ENCODE measurements at regions not wholly inside any gene's neighbourhood (a gene's known extent, or its start where the extent isn't known, plus 50 kb on each side); places are given as distances from the start of the nearest gene placed in this dataset.

DNA sequence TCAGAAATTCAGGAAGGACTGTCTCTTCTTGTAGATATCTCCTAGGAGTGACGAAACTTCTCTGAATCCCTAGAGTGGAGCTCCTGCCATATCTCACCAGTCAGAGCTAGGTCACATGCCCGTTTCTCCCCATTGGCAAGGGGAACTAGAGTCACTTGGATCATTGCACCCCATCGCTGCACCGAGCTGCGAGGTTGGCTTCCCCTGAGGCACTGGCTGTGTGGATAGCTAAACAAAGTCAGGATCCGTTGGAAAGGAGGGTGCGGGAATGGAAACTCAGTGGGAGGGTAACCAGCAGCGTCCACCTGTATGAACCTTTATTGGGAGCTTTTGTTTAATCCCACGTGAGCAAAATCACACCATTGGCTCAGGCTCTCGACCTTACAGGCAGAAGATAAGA is 283.8 kb downstream of the BRD1 start:
- Histone ChIP-seq H3K9me3 (ENCODE audit: control insufficient read depth, insufficient read depth, low read length) (no peaks in the 10 kb centered on the region), H4K20me1 (ENCODE audit: control insufficient read depth, insufficient read depth, low read depth, low read length) (no peaks in the 10 kb centered on the region), H3K4me3 (ENCODE audit: low read length) (no peak overlapping the region), H3K79me2 (ENCODE audit: control insufficient read depth, low read length) (no peaks in the 10 kb centered on the region), H3K27ac (ENCODE audit: low read depth, low read length) (no peak overlapping the region), H3K36me3 (ENCODE audit: control insufficient read depth, low read length) (no peaks in the 10 kb centered on the region), H3K4me1 (ENCODE audit: control insufficient read depth, low read length) (0 out of 2 replicates have a peak, but pooled peaks cover under 1% of the 10 kb centered on the region), H3K4me2 (ENCODE audit: low read length) (no peak overlapping the region), H3K9me2 (replicated peaks; ENCODE audit: control insufficient read depth, low read length) (no peaks in the 10 kb centered on the region), H3K27me3 (ENCODE audit: control insufficient read depth, low read length) (no peaks in the 10 kb centered on the region), H3F3A (ENCODE audit: control insufficient read depth, insufficient read depth) (no peaks in the 10 kb centered on the region)
- no peak for TF ChIP-seq EZH2phosphoT487 (IDR thresholded peaks at IDR 0.05; ENCODE audit: borderline replicate concordance, low read length)
- TF ChIP-seq, protein P1, sequence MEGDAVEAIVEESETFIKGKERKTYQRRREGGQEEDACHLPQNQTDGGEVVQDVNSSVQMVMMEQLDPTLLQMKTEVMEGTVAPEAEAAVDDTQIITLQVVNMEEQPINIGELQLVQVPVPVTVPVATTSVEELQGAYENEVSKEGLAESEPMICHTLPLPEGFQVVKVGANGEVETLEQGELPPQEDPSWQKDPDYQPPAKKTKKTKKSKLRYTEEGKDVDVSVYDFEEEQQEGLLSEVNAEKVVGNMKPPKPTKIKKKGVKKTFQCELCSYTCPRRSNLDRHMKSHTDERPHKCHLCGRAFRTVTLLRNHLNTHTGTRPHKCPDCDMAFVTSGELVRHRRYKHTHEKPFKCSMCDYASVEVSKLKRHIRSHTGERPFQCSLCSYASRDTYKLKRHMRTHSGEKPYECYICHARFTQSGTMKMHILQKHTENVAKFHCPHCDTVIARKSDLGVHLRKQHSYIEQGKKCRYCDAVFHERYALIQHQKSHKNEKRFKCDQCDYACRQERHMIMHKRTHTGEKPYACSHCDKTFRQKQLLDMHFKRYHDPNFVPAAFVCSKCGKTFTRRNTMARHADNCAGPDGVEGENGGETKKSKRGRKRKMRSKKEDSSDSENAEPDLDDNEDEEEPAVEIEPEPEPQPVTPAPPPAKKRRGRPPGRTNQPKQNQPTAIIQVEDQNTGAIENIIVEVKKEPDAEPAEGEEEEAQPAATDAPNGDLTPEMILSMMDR (IDR thresholded peaks at IDR 0.05; ENCODE audit: low read depth, low read length, poor library complexity, severe bottlenecking): no peak

DNA sequence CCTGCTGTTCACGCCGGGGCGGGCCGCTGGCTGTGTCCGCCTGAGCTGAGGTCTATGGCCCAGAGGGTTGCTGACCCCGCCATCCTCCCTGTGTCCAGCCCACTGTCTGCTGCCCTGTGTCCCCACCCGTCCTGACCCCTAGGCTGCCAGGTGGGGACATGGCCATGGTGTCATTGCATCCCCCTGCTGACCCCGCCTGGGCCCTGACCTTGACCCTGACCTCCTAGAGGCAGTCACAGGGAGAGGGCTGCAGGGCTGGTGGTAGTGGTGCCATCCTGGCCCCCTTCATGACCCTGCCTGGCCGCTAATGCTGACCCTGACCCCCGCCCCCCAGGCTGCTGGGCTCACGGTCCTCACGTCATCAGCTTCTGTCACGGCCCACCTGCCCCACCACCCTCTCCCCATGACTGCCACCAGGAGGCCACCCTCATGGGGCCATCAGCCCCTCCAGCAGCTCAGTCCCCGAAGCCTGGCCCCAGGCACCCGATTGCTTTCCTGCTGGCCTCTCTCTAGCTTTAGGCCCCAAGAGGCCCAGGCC is 285.9 kb downstream of the BRD1 start:
- no peak overlapping the region for H3K4me3 ChIP-seq (ENCODE audit: low read length)
- H3K4me1 ChIP-seq (ENCODE audit: control insufficient read depth, low read length): no peaks in the 10 kb centered on the region
- no peak overlapping the region for H3K27ac ChIP-seq (ENCODE audit: low read depth, low read length)
- H3K4me2 ChIP-seq (ENCODE audit: low read length): no peak overlapping the region
- H3F3A ChIP-seq (ENCODE audit: control insufficient read depth, insufficient read depth): no peaks in the 10 kb centered on the region
- H4K20me1 ChIP-seq (ENCODE audit: control insufficient read depth, insufficient read depth, low read depth, low read length): no peaks in the 10 kb centered on the region
- no peaks in the 10 kb centered on the region for H3K36me3 ChIP-seq (ENCODE audit: control insufficient read depth, low read length)
- no peaks in the 10 kb centered on the region for H3K9me3 ChIP-seq (ENCODE audit: control insufficient read depth, insufficient read depth, low read length)
- no peaks in the 10 kb centered on the region for H3K79me2 ChIP-seq (ENCODE audit: control insufficient read depth, low read length)
- H3K9me2 ChIP-seq (replicated peaks; ENCODE audit: control insufficient read depth, low read length): no peaks in the 10 kb centered on the region
- no peaks in the 10 kb centered on the region for H3K27me3 ChIP-seq (ENCODE audit: control insufficient read depth, low read length)
- TF ChIP-seq, protein P1 (IDR thresholded peaks at IDR 0.05; ENCODE audit: low read depth, low read length, poor library complexity, severe bottlenecking): no peak
- TF ChIP-seq EZH2phosphoT487 (IDR thresholded peaks at IDR 0.05; ENCODE audit: borderline replicate concordance, low read length): no peak

DNA sequence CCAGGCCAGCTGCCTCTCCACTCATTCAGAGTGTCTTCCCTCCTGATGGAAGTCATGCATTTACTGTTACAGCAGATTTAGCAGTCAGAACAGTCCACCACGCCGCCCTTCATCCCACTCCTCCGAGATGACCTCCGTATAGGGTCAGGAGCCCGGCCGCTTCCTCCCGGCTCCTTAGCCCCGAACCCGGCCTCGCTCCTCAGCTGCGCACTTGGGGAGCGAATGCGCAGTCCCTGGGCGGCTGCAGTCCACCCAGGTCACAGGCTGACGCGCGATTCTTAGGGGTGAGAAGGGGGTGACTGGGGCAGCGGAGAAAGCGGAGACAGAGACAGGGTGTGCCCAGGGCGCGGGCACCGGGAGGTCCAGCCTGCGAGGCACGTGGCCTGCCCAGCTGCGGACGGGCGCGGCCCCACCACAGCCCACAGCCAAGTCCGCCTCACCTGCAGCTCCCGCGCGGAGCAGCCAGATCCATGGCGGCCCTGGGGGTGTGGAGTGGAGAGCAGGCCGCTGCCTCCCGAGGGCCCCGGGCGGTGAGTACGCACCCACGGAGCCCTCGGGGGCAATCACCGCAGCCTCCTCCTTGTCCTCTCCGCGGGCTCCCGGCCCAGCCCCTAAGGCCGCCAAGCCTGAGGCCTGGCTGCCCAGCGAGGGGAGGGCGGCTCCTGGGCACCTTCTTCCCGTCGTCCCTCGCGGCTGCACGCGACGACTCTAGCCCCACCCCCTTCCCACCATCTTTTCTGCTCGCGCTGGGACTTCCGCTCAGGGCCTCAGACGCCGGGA is 286.6 kb downstream of the BRD1 start:
- no peaks in the 10 kb centered on the region for H3K9me3 ChIP-seq (ENCODE audit: control insufficient read depth, insufficient read depth, low read length)
- no peaks in the 10 kb centered on the region for H3K27me3 ChIP-seq (ENCODE audit: control insufficient read depth, low read length)
- H3K4me2 ChIP-seq (ENCODE audit: low read length): no peak overlapping the region
- H3F3A ChIP-seq (ENCODE audit: control insufficient read depth, insufficient read depth): no peaks in the 10 kb centered on the region
- H3K36me3 ChIP-seq (ENCODE audit: control insufficient read depth, low read length): no peaks in the 10 kb centered on the region
- H3K9me2 ChIP-seq (replicated peaks; ENCODE audit: control insufficient read depth, low read length): no peaks in the 10 kb centered on the region
- no peak overlapping the region for H3K4me3 ChIP-seq (ENCODE audit: low read length)
- H3K27ac ChIP-seq (ENCODE audit: low read depth, low read length): no peak overlapping the region
- no peak for TF ChIP-seq EZH2phosphoT487 (IDR thresholded peaks at IDR 0.05; ENCODE audit: borderline replicate concordance, low read length)
- TF ChIP-seq, protein P1 (IDR thresholded peaks at IDR 0.05; ENCODE audit: low read depth, low read length, poor library complexity, severe bottlenecking): no peak
- no peaks in the 10 kb centered on the region for H3K4me1 ChIP-seq (ENCODE audit: control insufficient read depth, low read length)
- H4K20me1 ChIP-seq (ENCODE audit: control insufficient read depth, insufficient read depth, low read depth, low read length): no peaks in the 10 kb centered on the region
- H3K79me2 ChIP-seq (ENCODE audit: control insufficient read depth, low read length): no peaks in the 10 kb centered on the region
